ENCODE measurements at regions not wholly inside any gene's neighbourhood (a gene's known extent, or its start where the extent isn't known, plus 50 kb on each side); places are given as distances from the start of the nearest gene placed in this dataset.

- no peaks in the 10 kb centered on the region for H3K4me1 Mint-ChIP-seq (ENCODE audit: unreplicated experiment)
- H3K27ac Mint-ChIP-seq (ENCODE audit: unreplicated experiment), result no peak overlapping the region
- H3K36me3 Mint-ChIP-seq (ENCODE audit: low read depth, unreplicated experiment), result no peaks in the 10 kb centered on the region
- no peak for DNase-seq (ENCODE audit: low spot score)
- no peak for TF ChIP-seq CTCF (IDR thresholded peaks at IDR 0.05; ENCODE audit: unreplicated experiment)
- H3K4me3 Mint-ChIP-seq (ENCODE audit: unreplicated experiment), result no peak overlapping the region
- H3K27me3 Mint-ChIP-seq (ENCODE audit: unreplicated experiment), result peaks cover 1% of the 10 kb centered on the region
- no peaks in the 10 kb centered on the region for H3K9me3 Mint-ChIP-seq (ENCODE audit: unreplicated experiment)
These were observed 519.6 kb upstream of the LINC00305 start for GRCh38 chr18:64668461-64668962.

GRCh38 chr18:64663086-64663485 lies 514.2 kb upstream of the LINC00305 start:
- H3K4me1 Mint-ChIP-seq (ENCODE audit: unreplicated experiment), result no peaks in the 10 kb centered on the region
- no peak for DNase-seq (ENCODE audit: low spot score)

GRCh38 chr18:64659196-64659595 lies 510.3 kb upstream of the LINC00305 start:
- no peaks in the 10 kb centered on the region for H3K4me1 Mint-ChIP-seq (ENCODE audit: unreplicated experiment)
- no peak overlapping the region for H3K27ac Mint-ChIP-seq (ENCODE audit: unreplicated experiment)
- H3K36me3 Mint-ChIP-seq (ENCODE audit: low read depth, unreplicated experiment), result no peaks in the 10 kb centered on the region
- no peak overlapping the region for H3K4me3 Mint-ChIP-seq (ENCODE audit: unreplicated experiment)
- no peaks in the 10 kb centered on the region for H3K27me3 Mint-ChIP-seq (ENCODE audit: unreplicated experiment)
- TF ChIP-seq CTCF (IDR thresholded peaks at IDR 0.05; ENCODE audit: unreplicated experiment), result no peak
- DNase-seq (ENCODE audit: low spot score), result no peak
- no peaks in the 10 kb centered on the region for H3K9me3 Mint-ChIP-seq (ENCODE audit: unreplicated experiment)

More at GRCh38 chr18:64663086-64663485, 514.2 kb upstream of the LINC00305 start:
- Mint-ChIP-seq H3K36me3 (ENCODE audit: low read depth, unreplicated experiment) (no peaks in the 10 kb centered on the region), H3K27me3 (ENCODE audit: unreplicated experiment) (no peaks in the 10 kb centered on the region), H3K27ac (ENCODE audit: unreplicated experiment) (no peak overlapping the region), H3K4me3 (ENCODE audit: unreplicated experiment) (no peak overlapping the region), H3K9me3 (ENCODE audit: unreplicated experiment) (no peaks in the 10 kb centered on the region)
- TF ChIP-seq CTCF (IDR thresholded peaks at IDR 0.05; ENCODE audit: unreplicated experiment), result no peak

- Mint-ChIP-seq H3K27me3 (ENCODE audit: unreplicated experiment) (no peaks in the 10 kb centered on the region), H3K4me1 (ENCODE audit: unreplicated experiment) (no peaks in the 10 kb centered on the region), H3K36me3 (ENCODE audit: low read depth, unreplicated experiment) (no peaks in the 10 kb centered on the region), H3K27ac (ENCODE audit: unreplicated experiment) (no peak overlapping the region), H3K9me3 (ENCODE audit: unreplicated experiment) (no peaks in the 10 kb centered on the region), H3K4me3 (ENCODE audit: unreplicated experiment) (no peak overlapping the region)
- DNase-seq (ENCODE audit: low spot score), result no peak
- TF ChIP-seq CTCF (IDR thresholded peaks at IDR 0.05; ENCODE audit: unreplicated experiment), result no peak
These were observed 504.2 kb upstream of the LINC00305 start for GRCh38 chr18:64653068-64653467.

GRCh38 chr18:64650068-64650467 lies 501.2 kb upstream of the LINC00305 start:
- no peak overlapping the region for H3K27ac Mint-ChIP-seq (ENCODE audit: unreplicated experiment)

More at GRCh38 chr18:64650068-64650467, 501.2 kb upstream of the LINC00305 start:
- no peak for TF ChIP-seq CTCF (IDR thresholded peaks at IDR 0.05; ENCODE audit: unreplicated experiment)
- no peaks in the 10 kb centered on the region for H3K9me3 Mint-ChIP-seq (ENCODE audit: unreplicated experiment)
- H3K27me3 Mint-ChIP-seq (ENCODE audit: unreplicated experiment), result no peaks in the 10 kb centered on the region
- no peaks in the 10 kb centered on the region for H3K36me3 Mint-ChIP-seq (ENCODE audit: low read depth, unreplicated experiment)
- no peak overlapping the region for H3K4me3 Mint-ChIP-seq (ENCODE audit: unreplicated experiment)
- no peak for DNase-seq (ENCODE audit: low spot score)
- H3K4me1 Mint-ChIP-seq (ENCODE audit: unreplicated experiment), result no peaks in the 10 kb centered on the region

All from endothelial cell (in vitro differentiated cells).